ENCODE measurements at regions not wholly inside any gene's neighbourhood (a gene's known extent, or its start where the extent isn't known, plus 50 kb on each side); places are given as distances from the start of the nearest gene placed in this dataset.

DNA sequence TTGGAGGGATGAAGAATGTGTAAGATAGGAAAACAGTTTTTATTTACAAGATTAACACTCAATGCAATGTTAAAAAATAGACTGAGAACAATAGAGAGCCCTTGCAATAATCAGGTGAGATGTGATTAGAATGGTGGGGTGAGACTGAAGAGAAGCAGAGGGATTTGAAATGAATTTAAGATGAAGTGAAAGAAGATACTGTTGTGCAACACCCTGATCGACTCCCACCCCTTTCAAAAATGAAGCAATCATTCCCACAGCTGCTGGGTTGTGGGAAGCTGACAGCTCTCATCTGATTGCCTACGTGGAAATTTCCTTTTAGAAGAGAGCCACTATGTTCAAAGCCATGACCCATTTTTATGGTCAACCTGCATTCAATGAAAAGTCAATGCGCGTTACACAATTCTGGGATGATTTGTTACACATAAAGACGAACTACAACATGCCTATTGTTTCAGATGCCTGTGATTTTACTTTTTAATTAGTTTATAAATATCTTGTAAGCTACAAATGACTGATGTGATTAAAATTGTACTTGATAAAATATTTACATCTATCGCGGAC lies 1374.8 kb downstream of the PCDH9 start (continued):
- TF ChIP-seq, protein P1, sequence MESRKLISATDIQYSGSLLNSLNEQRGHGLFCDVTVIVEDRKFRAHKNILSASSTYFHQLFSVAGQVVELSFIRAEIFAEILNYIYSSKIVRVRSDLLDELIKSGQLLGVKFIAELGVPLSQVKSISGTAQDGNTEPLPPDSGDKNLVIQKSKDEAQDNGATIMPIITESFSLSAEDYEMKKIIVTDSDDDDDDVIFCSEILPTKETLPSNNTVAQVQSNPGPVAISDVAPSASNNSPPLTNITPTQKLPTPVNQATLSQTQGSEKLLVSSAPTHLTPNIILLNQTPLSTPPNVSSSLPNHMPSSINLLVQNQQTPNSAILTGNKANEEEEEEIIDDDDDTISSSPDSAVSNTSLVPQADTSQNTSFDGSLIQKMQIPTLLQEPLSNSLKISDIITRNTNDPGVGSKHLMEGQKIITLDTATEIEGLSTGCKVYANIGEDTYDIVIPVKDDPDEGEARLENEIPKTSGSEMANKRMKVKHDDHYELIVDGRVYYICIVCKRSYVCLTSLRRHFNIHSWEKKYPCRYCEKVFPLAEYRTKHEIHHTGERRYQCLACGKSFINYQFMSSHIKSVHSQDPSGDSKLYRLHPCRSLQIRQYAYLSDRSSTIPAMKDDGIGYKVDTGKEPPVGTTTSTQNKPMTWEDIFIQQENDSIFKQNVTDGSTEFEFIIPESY (IDR thresholded peaks at IDR 0.05) = no peak
- TF ChIP-seq, protein P2, sequence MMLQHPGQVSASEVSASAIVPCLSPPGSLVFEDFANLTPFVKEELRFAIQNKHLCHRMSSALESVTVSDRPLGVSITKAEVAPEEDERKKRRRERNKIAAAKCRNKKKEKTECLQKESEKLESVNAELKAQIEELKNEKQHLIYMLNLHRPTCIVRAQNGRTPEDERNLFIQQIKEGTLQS (IDR thresholded peaks at IDR 0.05) = no peak
- TF ChIP-seq FOXA2 (IDR thresholded peaks at IDR 0.05) (no peak), RAD21 (IDR thresholded peaks at IDR 0.05) (no peak)

DNA sequence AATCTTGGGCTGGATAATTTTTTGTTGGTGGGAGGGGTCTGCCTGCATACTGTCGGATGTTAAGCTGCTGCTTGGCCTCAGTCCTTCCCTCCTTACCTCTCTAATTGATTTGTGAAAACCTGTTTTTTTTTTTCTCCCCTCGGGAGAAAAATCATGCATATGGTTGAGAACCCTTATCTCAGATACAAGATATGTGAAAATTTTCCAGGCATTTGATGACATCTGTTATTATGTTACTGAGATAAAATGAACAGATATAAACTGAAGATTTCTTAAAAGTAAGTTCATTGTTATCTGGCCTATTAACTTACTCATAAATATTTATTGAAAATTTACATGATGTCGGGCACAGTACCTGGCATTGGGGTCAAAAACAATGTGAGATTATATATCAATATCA lies 1375.7 kb downstream of the PCDH9 start:
- TF ChIP-seq, protein P3, sequence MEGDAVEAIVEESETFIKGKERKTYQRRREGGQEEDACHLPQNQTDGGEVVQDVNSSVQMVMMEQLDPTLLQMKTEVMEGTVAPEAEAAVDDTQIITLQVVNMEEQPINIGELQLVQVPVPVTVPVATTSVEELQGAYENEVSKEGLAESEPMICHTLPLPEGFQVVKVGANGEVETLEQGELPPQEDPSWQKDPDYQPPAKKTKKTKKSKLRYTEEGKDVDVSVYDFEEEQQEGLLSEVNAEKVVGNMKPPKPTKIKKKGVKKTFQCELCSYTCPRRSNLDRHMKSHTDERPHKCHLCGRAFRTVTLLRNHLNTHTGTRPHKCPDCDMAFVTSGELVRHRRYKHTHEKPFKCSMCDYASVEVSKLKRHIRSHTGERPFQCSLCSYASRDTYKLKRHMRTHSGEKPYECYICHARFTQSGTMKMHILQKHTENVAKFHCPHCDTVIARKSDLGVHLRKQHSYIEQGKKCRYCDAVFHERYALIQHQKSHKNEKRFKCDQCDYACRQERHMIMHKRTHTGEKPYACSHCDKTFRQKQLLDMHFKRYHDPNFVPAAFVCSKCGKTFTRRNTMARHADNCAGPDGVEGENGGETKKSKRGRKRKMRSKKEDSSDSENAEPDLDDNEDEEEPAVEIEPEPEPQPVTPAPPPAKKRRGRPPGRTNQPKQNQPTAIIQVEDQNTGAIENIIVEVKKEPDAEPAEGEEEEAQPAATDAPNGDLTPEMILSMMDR (IDR thresholded peaks at IDR 0.05; ENCODE audit: low read depth, low read length, missing input control) = no peak
- no peak for TF ChIP-seq GABPA (IDR thresholded peaks at IDR 0.05 in 1 of 2, conservative IDR thresholded peaks at IDR 0.05 in 1 of 2)
- TF ChIP-seq, protein P2 (IDR thresholded peaks at IDR 0.05) = no peak
- no peak for TF ChIP-seq HNF4G (IDR thresholded peaks at IDR 0.05)
- TF ChIP-seq MAX (IDR thresholded peaks at IDR 0.05) = no peak
- TF ChIP-seq FOXA2 (IDR thresholded peaks at IDR 0.05) = no peak
- no peak for TF ChIP-seq HNF4A (conservative IDR thresholded peaks at IDR 0.05)
- no peak for TF ChIP-seq JUND (IDR thresholded peaks at IDR 0.05)
- TF ChIP-seq, protein P1 (IDR thresholded peaks at IDR 0.05) = no peak
- WGBS = 58% methylated on average over 3 of the region's 3 CpGs

GRCh38 chr13:65844266-65844841 lies 1385.8 kb downstream of the PCDH9 start:
- H3K4me1 ChIP-seq (ENCODE audit: control insufficient read depth in 4 of 4, insufficient read depth in 4 of 4, low read length in 3 of 4) = no peaks in the 10 kb centered on the region
- H3K4me3 ChIP-seq (ENCODE audit: low read depth in 1 of 3, low read length in 3 of 3) = no peak overlapping the region
- no peaks in the 10 kb centered on the region for H3K36me3 ChIP-seq (ENCODE audit: control insufficient read depth in 4 of 4, insufficient read depth in 3 of 4, low read depth in 1 of 4, low read length in 3 of 4)
- no peaks in the 10 kb centered on the region for H3K27me3 ChIP-seq (ENCODE audit: control insufficient read depth in 4 of 4, insufficient read depth in 4 of 4, low read length in 3 of 4)
- TF ChIP-seq HNF4G (IDR thresholded peaks at IDR 0.05) = no peak
- TF ChIP-seq, protein P1 (IDR thresholded peaks at IDR 0.05) = no peak
- TF ChIP-seq, protein P3 (IDR thresholded peaks at IDR 0.05; ENCODE audit: low read depth, low read length, missing input control) = no peak
- TF ChIP-seq RXRA (IDR thresholded peaks at IDR 0.05) = no peak
- TF ChIP-seq GABPA (IDR thresholded peaks at IDR 0.05 in 1 of 2, conservative IDR thresholded peaks at IDR 0.05 in 1 of 2) = no peak
- TF ChIP-seq SP1 (IDR thresholded peaks at IDR 0.05) = no peak
- no peak for TF ChIP-seq NR2F2 (IDR thresholded peaks at IDR 0.05)
- TF ChIP-seq YY1 (IDR thresholded peaks at IDR 0.05) = no peak
- no peak for TF ChIP-seq TAF1 (conservative IDR thresholded peaks at IDR 0.05)
- no peak for TF ChIP-seq FOXA2 (IDR thresholded peaks at IDR 0.05)
- no peak for TF ChIP-seq HNF4A (conservative IDR thresholded peaks at IDR 0.05)
- no peak for TF ChIP-seq JUND (IDR thresholded peaks at IDR 0.05)
- no peak for TF ChIP-seq MAX (IDR thresholded peaks at IDR 0.05)
- WGBS = 90% methylated on average over 22 of the region's 22 CpGs
- H3K9me3 ChIP-seq (ENCODE audit: control insufficient read depth in 4 of 4, low read length in 3 of 4) = no peaks in the 10 kb centered on the region
- no peak for DNase-seq (ENCODE audit: low spot score)
- no peak overlapping the region for H3K27ac ChIP-seq (ENCODE audit: low read depth in 1 of 2, low read length in 2 of 2)
- no peak overlapping the region for H3K9ac ChIP-seq (ENCODE audit: low read depth in 1 of 2, low read length in 2 of 2)

More for the DNA sequence above, 1375.7 kb downstream of the PCDH9 start:
- no peak overlapping the region for H3K27ac ChIP-seq (ENCODE audit: low read depth in 1 of 2, low read length in 2 of 2)
- H3K4me1 ChIP-seq (ENCODE audit: control insufficient read depth in 4 of 4, insufficient read depth in 4 of 4, low read length in 3 of 4) = no peaks in the 10 kb centered on the region
- H3K4me3 ChIP-seq (ENCODE audit: low read depth in 1 of 3, low read length in 3 of 3) = no peak overlapping the region
- H3K27me3 ChIP-seq (ENCODE audit: control insufficient read depth in 4 of 4, insufficient read depth in 4 of 4, low read length in 3 of 4) = no peaks in the 10 kb centered on the region
- H3K9ac ChIP-seq (ENCODE audit: low read depth in 1 of 2, low read length in 2 of 2) = no peak overlapping the region
- no peak for DNase-seq (ENCODE audit: low spot score)
- no peaks in the 10 kb centered on the region for H3K36me3 ChIP-seq (ENCODE audit: control insufficient read depth in 4 of 4, insufficient read depth in 3 of 4, low read depth in 1 of 4, low read length in 3 of 4)
- H3K9me3 ChIP-seq (ENCODE audit: control insufficient read depth in 4 of 4, low read length in 3 of 4) = no peaks in the 10 kb centered on the region

Data from liver (tissue), 8 donors.